WTC11 (cell line): ENCODE measurements at regions not wholly inside any gene's neighbourhood (a gene's known extent, or its start where the extent isn't known, plus 50 kb on each side); places are given as distances from the start of the nearest gene placed in this dataset.

ENCODE experiments used
- ATAC-seq: fragments of 200-7000 bp; cut with Tn5 transposase; 2 replicates; pipeline ENCODE4 v1.10.0; 2021; ENCODE audit warnings: mild to moderate bottlenecking, moderate library complexity
- CTCF ChIA-PET: fragments of 300-600 bp; sonication (Branson Sonifier 250); formaldehyde crosslinking; loops from one replicate; lab custom pipeline; 2021; ENCODE audit warnings: antibody characterized with exemption; lab: Charles Lee
- POLR2A ChIA-PET: fragments of 350-600 bp; sonication (Branson Sonifier 250); formaldehyde crosslinking; loops from one replicate; lab custom pipeline; 2021; ENCODE audit warnings: antibody characterized with exemption; lab: Charles Lee
- DNase-seq: peaks from one replicate; pipeline ENCODE4 v3.0.0; 2021; ENCODE audit warnings: low spot score
- H3K27ac Mint-ChIP-seq: 2 replicates; pipeline ENCODE4 v1.8.0; 2021; ENCODE audit warnings: mixed read lengths
- H3K27me3 Mint-ChIP-seq: 2 replicates; pipeline ENCODE4 v1.8.0; 2021; ENCODE audit warnings: low read depth, mild to moderate bottlenecking, moderate library complexity, mixed read lengths
- H3K36me3 Mint-ChIP-seq: 2 replicates; pipeline ENCODE4 v1.8.0; 2021; ENCODE audit warnings: mixed read lengths
- H3K4me1 Mint-ChIP-seq: 2 replicates; pipeline ENCODE4 v1.8.0; 2022; ENCODE audit warnings: mixed read lengths
- H3K4me3 Mint-ChIP-seq: 2 replicates; pipeline ENCODE4 v1.8.0; 2021; ENCODE audit warnings: mild to moderate bottlenecking, moderate library complexity, mixed read lengths
- H3K9me3 Mint-ChIP-seq: 2 replicates; pipeline ENCODE4 v1.8.0; 2021; ENCODE audit warnings: mixed read lengths
- CREM ChIP-seq: sonication (generic); formaldehyde crosslinking; IDR thresholded peaks from 2 replicates; pipeline ENCODE4 v1.8.1; 2022; ENCODE audit warnings: mild to moderate bottlenecking, missing genetic modification reagents, moderate library complexity
- FOXP1 ChIP-seq: sonication (generic); formaldehyde crosslinking; IDR thresholded peaks from 2 replicates; pipeline ENCODE4 v1.8.0; 2022; ENCODE audit warnings: missing genetic modification reagents, mild to moderate bottlenecking, moderate library complexity, borderline replicate concordance
- GABPB1 ChIP-seq: sonication (generic); formaldehyde crosslinking; IDR thresholded peaks from 2 replicates; pipeline ENCODE4 v1.8.1; 2023; ENCODE audit warnings: mild to moderate bottlenecking, missing genetic modification reagents
- HMGA2 ChIP-seq: fragments of 250-450 bp; sonication (Bioruptor Pico); IDR thresholded peaks from 2 replicates; pipeline ENCODE4 v1.4.0; 2021; ENCODE audit warnings: mild to moderate bottlenecking, moderate library complexity
- KAT7 ChIP-seq: sonication (generic); formaldehyde crosslinking; IDR thresholded peaks from 2 replicates; pipeline ENCODE4 v1.8.1; 2023; ENCODE audit warnings: missing genetic modification reagents, mild to moderate bottlenecking, borderline replicate concordance
- MXD4 ChIP-seq: fragments of 250-450 bp; sonication (Bioruptor Pico); IDR thresholded peaks from 2 replicates; pipeline ENCODE4 v1.8.0; 2021; ENCODE audit warnings: mild to moderate bottlenecking, moderate library complexity, borderline replicate concordance
- PRRX2 ChIP-seq: fragments of 250-450 bp; sonication (Bioruptor Pico); IDR thresholded peaks from 2 replicates; pipeline ENCODE4 v1.8.0; 2021; ENCODE audit warnings: mild to moderate bottlenecking
- SP1 ChIP-seq: sonication (generic); formaldehyde crosslinking; conservative IDR thresholded peaks from 2 replicates; pipeline ENCODE4 v1.8.1; 2022; ENCODE audit warnings: missing genetic modification reagents
- TEAD1 ChIP-seq: sonication (generic); formaldehyde crosslinking; IDR thresholded peaks from 2 replicates; pipeline ENCODE4 v1.8.0; 2022; ENCODE audit warnings: mild to moderate bottlenecking, missing genetic modification reagents
- TEAD4 ChIP-seq: sonication (generic); formaldehyde crosslinking; IDR thresholded peaks from 2 replicates; pipeline ENCODE4 v1.8.0; 2022; ENCODE audit warnings: mild to moderate bottlenecking, missing genetic modification reagents
- TP53 ChIP-seq: sonication (generic); formaldehyde crosslinking; IDR thresholded peaks from 2 replicates; pipeline ENCODE4 v1.8.1; 2023; ENCODE audit warnings: mild to moderate bottlenecking, missing genetic modification reagents
- ZNF232 ChIP-seq: sonication (generic); formaldehyde crosslinking; IDR thresholded peaks from 2 replicates; pipeline ENCODE4 v1.8.0; 2022; ENCODE audit warnings: mild to moderate bottlenecking, missing genetic modification reagents
- ZNF317 ChIP-seq: sonication (generic); formaldehyde crosslinking; IDR thresholded peaks from 2 replicates; pipeline ENCODE4 v1.8.1; 2023; ENCODE audit warnings: low read depth, mild to moderate bottlenecking, moderate library complexity, missing genetic modification reagents, borderline replicate concordance
- ZNF416 ChIP-seq: fragments of 250-450 bp; sonication (Bioruptor Pico); IDR thresholded peaks from 2 replicates; pipeline ENCODE4 v1.9.0; 2021; ENCODE audit warnings: mild to moderate bottlenecking, inconsistent platforms
- ZNF671 ChIP-seq: fragments of 250-450 bp; sonication (Bioruptor Pico); IDR thresholded peaks from 2 replicates; pipeline ENCODE4 v1.8.0; 2021; ENCODE audit warnings: mild to moderate bottlenecking
- TF ChIP-seq, protein P1 (sequence below): sonication (generic); formaldehyde crosslinking; IDR thresholded peaks from 2 replicates; pipeline ENCODE4 v1.8.1; 2023; ENCODE audit warnings: mild to moderate bottlenecking, moderate library complexity, missing genetic modification reagents
- TF ChIP-seq, protein P2 (sequence below): fragments of 250-450 bp; sonication (Bioruptor Pico); IDR thresholded peaks from 2 replicates; pipeline ENCODE4 v1.9.0; 2021; ENCODE audit warnings: moderate library complexity, mild to moderate bottlenecking, inconsistent platforms, borderline replicate concordance
- TF ChIP-seq, protein P3 (sequence below): sonication (generic); formaldehyde crosslinking; IDR thresholded peaks from 2 replicates; pipeline ENCODE4 v1.8.1; 2022; ENCODE audit warnings: low read depth, mild to moderate bottlenecking, moderate library complexity, missing genetic modification reagents, borderline replicate concordance
- TF ChIP-seq, protein P4 (sequence below): fragments of 200-600 bp; IDR thresholded peaks from 2 replicates; pipeline ENCODE4 v1.8.0; 2022; ENCODE audit warnings: antibody characterized with exemption
- TF ChIP-seq, protein P5 (sequence below): sonication (generic); formaldehyde crosslinking; IDR thresholded peaks from 2 replicates; pipeline ENCODE4 v1.8.0; 2023; ENCODE audit warnings: missing genetic modification reagents
- TF ChIP-seq, protein P6 (sequence below): sonication (generic); formaldehyde crosslinking; conservative IDR thresholded peaks from 2 replicates; pipeline ENCODE4 v1.8.1; 2022; ENCODE audit warnings: mild to moderate bottlenecking, missing genetic modification reagents
- TF ChIP-seq, protein P7 (sequence below): sonication (generic); formaldehyde crosslinking; IDR thresholded peaks from 2 replicates; pipeline ENCODE4 v1.8.0; 2023; ENCODE audit warnings: mild to moderate bottlenecking, missing genetic modification reagents
- TF ChIP-seq, protein P8 (sequence below): sonication (generic); formaldehyde crosslinking; IDR thresholded peaks from 2 replicates; pipeline ENCODE4 v1.8.1; 2023; ENCODE audit warnings: mild to moderate bottlenecking, missing genetic modification reagents, moderate library complexity

DNA sequence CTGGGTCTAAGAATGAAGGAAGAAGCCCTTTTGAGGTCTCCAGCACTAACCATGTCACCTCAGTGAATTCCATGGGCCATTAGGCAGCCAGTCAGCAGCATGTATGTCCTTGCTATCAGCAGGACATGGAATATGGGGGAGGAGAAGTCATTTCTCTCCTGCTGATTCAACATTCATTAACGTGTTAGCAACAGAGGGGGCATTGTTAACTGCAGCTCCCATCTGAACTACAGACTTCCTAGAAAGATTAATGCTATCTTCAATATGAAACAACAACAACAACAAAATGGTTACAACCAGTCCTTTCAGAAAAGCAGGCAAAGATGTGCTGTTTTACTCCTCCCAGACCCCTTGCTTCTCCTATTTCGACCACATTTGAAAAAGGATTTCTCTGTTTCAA is 120.4 kb upstream of the SLC34A2 start:
- H3K4me1 Mint-ChIP-seq, result peaks cover 18% of the 10 kb centered on the region
- CTCF ChIA-PET, result no interaction called here
- TF ChIP-seq SP1 (CRISPR knock-in tag), result no peak
- no peak for TF ChIP-seq TP53
- TF ChIP-seq ZNF232 (CRISPR knock-in tag), result no peak
- TF ChIP-seq, protein P1, sequence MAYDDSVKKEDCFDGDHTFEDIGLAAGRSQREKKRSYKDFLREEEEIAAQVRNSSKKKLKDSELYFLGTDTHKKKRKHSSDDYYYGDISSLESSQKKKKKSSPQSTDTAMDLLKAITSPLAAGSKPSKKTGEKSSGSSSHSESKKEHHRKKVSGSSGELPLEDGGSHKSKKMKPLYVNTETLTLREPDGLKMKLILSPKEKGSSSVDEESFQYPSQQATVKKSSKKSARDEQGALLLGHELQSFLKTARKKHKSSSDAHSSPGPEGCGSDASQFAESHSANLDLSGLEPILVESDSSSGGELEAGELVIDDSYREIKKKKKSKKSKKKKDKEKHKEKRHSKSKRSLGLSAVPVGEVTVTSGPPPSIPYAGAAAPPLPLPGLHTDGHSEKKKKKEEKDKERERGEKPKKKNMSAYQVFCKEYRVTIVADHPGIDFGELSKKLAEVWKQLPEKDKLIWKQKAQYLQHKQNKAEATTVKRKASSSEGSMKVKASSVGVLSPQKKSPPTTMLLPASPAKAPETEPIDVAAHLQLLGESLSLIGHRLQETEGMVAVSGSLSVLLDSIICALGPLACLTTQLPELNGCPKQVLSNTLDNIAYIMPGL (CRISPR knock-in tag), result no peak
- TF ChIP-seq ZNF317 (CRISPR knock-in tag), result no peak
- TF ChIP-seq, protein P2, sequence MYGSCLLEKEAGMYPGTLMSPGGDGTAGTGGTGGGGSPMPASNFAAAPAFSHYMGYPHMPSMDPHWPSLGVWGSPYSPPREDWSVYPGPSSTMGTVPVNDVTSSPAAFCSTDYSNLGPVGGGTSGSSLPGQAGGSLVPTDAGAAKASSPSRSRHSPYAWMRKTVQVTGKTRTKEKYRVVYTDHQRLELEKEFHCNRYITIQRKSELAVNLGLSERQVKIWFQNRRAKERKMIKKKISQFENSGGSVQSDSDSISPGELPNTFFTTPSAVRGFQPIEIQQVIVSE (CRISPR knock-in tag), result no peak
- no peak for TF ChIP-seq HMGA2
- no peak for TF ChIP-seq MXD4 (CRISPR knock-in tag)
- TF ChIP-seq, protein P3, sequence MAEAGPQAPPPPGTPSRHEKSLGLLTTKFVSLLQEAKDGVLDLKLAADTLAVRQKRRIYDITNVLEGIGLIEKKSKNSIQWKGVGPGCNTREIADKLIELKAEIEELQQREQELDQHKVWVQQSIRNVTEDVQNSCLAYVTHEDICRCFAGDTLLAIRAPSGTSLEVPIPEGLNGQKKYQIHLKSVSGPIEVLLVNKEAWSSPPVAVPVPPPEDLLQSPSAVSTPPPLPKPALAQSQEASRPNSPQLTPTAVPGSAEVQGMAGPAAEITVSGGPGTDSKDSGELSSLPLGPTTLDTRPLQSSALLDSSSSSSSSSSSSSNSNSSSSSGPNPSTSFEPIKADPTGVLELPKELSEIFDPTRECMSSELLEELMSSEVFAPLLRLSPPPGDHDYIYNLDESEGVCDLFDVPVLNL, result no peak
- TF ChIP-seq, protein P4, sequence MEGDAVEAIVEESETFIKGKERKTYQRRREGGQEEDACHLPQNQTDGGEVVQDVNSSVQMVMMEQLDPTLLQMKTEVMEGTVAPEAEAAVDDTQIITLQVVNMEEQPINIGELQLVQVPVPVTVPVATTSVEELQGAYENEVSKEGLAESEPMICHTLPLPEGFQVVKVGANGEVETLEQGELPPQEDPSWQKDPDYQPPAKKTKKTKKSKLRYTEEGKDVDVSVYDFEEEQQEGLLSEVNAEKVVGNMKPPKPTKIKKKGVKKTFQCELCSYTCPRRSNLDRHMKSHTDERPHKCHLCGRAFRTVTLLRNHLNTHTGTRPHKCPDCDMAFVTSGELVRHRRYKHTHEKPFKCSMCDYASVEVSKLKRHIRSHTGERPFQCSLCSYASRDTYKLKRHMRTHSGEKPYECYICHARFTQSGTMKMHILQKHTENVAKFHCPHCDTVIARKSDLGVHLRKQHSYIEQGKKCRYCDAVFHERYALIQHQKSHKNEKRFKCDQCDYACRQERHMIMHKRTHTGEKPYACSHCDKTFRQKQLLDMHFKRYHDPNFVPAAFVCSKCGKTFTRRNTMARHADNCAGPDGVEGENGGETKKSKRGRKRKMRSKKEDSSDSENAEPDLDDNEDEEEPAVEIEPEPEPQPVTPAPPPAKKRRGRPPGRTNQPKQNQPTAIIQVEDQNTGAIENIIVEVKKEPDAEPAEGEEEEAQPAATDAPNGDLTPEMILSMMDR, result no peak
- TF ChIP-seq PRRX2 (CRISPR knock-in tag), result no peak
- H3K4me3 Mint-ChIP-seq, result no peak overlapping the region
- no peak overlapping the region for H3K27ac Mint-ChIP-seq
- peak; percentile 71 for ATAC-seq
- H3K27me3 Mint-ChIP-seq, result peaks cover 58% of the 10 kb centered on the region
- POLR2A ChIA-PET, result no interaction called here
- no peaks in the 10 kb centered on the region for H3K36me3 Mint-ChIP-seq
- H3K9me3 Mint-ChIP-seq, result peaks cover 3% of the 10 kb centered on the region; the same call in 1 of the 2 replicates
- no peak for DNase-seq

DNA sequence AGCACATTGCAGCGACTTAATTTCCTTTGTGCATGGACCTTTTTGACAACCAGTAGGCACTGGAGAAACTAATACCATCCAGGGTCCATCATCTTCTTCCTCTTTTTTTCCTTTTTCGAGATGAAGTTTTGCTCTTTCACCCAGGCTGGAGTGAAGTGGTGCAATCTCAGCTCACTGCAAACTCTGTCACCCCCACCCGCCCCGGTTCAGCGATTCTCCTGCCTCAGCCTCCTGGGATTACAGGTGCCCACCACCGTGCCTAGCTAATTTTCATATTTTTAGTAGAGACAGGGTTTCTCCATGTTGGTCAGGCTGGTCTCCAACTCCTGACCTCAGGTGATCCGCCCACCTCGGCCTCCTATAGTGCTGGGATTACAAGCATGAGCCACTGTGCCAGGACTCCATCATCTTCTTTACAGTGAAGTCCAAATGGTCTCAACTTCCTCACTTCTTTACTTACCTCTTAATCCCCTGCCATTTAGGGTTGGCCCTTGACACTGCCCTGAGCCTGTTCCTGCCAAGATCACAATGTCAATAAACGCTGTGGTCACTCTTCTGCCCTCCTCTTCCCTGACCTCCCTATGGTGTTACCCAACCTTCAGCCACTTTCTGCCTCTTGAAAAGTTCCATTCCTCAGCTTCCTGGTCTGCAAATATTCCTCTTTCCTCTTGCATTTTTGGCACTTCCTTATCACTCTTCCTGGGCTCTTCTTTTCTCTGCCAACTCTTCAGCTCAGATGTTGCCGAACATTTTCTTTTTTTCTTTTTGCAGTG is 119.8 kb upstream of the SLC34A2 start:
- Mint-ChIP-seq H3K4me1 (peaks cover 23% of the 10 kb centered on the region), H3K27me3 (peaks cover 55% of the 10 kb centered on the region), H3K27ac (no peak overlapping the region), H3K36me3 (no peaks in the 10 kb centered on the region), H3K9me3 (peaks cover 3% of the 10 kb centered on the region; the same call in 1 of the 2 replicates), H3K4me3 (no peak overlapping the region)
- POLR2A ChIA-PET, result no interaction called here
- CTCF ChIA-PET, result interaction anchor here (0.7 kb wide), 1 partner anchor 77 kb away, joined by 5 read pairs; no protein-coding TSS in a partner anchor
- ATAC-seq (no peak), DNase-seq (no peak)
- TF ChIP-seq TEAD1 (no peak), ZNF671 (CRISPR knock-in tag) (no peak), FOXP1 (no peak), HMGA2 (no peak), ZNF416 (CRISPR knock-in tag) (no peak), TEAD4 (CRISPR knock-in tag) (no peak), CREM (CRISPR knock-in tag) (no peak), GABPB1 (CRISPR knock-in tag) (no peak), KAT7 (CRISPR knock-in tag) (no peak)
- TF ChIP-seq, protein P5, sequence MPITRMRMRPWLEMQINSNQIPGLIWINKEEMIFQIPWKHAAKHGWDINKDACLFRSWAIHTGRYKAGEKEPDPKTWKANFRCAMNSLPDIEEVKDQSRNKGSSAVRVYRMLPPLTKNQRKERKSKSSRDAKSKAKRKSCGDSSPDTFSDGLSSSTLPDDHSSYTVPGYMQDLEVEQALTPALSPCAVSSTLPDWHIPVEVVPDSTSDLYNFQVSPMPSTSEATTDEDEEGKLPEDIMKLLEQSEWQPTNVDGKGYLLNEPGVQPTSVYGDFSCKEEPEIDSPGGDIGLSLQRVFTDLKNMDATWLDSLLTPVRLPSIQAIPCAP (CRISPR knock-in tag), result no peak
- TF ChIP-seq, protein P6, sequence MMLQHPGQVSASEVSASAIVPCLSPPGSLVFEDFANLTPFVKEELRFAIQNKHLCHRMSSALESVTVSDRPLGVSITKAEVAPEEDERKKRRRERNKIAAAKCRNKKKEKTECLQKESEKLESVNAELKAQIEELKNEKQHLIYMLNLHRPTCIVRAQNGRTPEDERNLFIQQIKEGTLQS, result no peak
- TF ChIP-seq, protein P7, sequence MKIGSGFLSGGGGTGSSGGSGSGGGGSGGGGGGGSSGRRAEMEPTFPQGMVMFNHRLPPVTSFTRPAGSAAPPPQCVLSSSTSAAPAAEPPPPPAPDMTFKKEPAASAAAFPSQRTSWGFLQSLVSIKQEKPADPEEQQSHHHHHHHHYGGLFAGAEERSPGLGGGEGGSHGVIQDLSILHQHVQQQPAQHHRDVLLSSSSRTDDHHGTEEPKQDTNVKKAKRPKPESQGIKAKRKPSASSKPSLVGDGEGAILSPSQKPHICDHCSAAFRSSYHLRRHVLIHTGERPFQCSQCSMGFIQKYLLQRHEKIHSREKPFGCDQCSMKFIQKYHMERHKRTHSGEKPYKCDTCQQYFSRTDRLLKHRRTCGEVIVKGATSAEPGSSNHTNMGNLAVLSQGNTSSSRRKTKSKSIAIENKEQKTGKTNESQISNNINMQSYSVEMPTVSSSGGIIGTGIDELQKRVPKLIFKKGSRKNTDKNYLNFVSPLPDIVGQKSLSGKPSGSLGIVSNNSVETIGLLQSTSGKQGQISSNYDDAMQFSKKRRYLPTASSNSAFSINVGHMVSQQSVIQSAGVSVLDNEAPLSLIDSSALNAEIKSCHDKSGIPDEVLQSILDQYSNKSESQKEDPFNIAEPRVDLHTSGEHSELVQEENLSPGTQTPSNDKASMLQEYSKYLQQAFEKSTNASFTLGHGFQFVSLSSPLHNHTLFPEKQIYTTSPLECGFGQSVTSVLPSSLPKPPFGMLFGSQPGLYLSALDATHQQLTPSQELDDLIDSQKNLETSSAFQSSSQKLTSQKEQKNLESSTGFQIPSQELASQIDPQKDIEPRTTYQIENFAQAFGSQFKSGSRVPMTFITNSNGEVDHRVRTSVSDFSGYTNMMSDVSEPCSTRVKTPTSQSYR, result no peak
- TF ChIP-seq, protein P8, sequence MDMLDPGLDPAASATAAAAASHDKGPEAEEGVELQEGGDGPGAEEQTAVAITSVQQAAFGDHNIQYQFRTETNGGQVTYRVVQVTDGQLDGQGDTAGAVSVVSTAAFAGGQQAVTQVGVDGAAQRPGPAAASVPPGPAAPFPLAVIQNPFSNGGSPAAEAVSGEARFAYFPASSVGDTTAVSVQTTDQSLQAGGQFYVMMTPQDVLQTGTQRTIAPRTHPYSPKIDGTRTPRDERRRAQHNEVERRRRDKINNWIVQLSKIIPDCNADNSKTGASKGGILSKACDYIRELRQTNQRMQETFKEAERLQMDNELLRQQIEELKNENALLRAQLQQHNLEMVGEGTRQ (CRISPR knock-in tag), result no peak
